Kidney epithelial cell (primary cell): ENCODE measurements at regions not wholly inside any gene's neighbourhood (a gene's known extent, or its start where the extent isn't known, plus 50 kb on each side); places are given as distances from the start of the nearest gene placed in this dataset.

Experiments
- DNase-seq: peaks from one replicate; pipeline ENCODE4 v3.0.0-alpha.2; 2010; ENCODE audit warnings: low read depth
- H3K27me3 ChIP-seq: 2 replicates; pipeline ENCODE4 v1.6.0; 2011; ENCODE audit warnings: low read length; ENCODE audit not compliant: control insufficient read depth, insufficient read depth
- H3K36me3 ChIP-seq: 2 replicates; pipeline ENCODE4 v1.5.1; 2011; ENCODE audit warnings: low read length; ENCODE audit not compliant: control insufficient read depth, insufficient read depth
- H3K4me3 ChIP-seq: 2 replicates; pipeline ENCODE4 v1.5.1; 2011; ENCODE audit warnings: low read depth, mild to moderate bottlenecking, control low read depth, low read length
- CTCF ChIP-seq: IDR thresholded peaks from 2 replicates; pipeline ENCODE4 v1.5.1; 2011; ENCODE audit warnings: mild to moderate bottlenecking, moderate library complexity, low read length, control low read depth, inconsistent platforms; ENCODE audit not compliant: insufficient read depth, poor library complexity, severe bottlenecking

GRCh38 chr10:20990604-20991003 lies 93.5 kb upstream of the NEBL start:
- no peak for TF ChIP-seq CTCF
- Histone ChIP-seq H3K27me3 (no peaks in the 10 kb centered on the region), H3K36me3 (no peaks in the 10 kb centered on the region), H3K4me3 (no peak overlapping the region)
- no peak for DNase-seq

GRCh38 chr10:20988357-20988983 lies 91.4 kb upstream of the NEBL start:
- no peak for TF ChIP-seq CTCF
- Histone ChIP-seq H3K36me3 (no peaks in the 10 kb centered on the region), H3K27me3 (no peaks in the 10 kb centered on the region), H3K4me3 (no peak overlapping the region)
- no peak for DNase-seq

- no peak for DNase-seq
- no peaks in the 10 kb centered on the region for H3K27me3 ChIP-seq
Measured at GRCh38 chr10:20986049-20986448, 88.9 kb upstream of the NEBL start.

GRCh38 chr10:20984662-20985061 lies 87.6 kb upstream of the NEBL start:
- DNase-seq: no peak
- Histone ChIP-seq H3K4me3 (no peak overlapping the region), H3K36me3 (no peaks in the 10 kb centered on the region), H3K27me3 (no peaks in the 10 kb centered on the region)
- no peak for TF ChIP-seq CTCF

More at GRCh38 chr10:20986049-20986448, 88.9 kb upstream of the NEBL start:
- TF ChIP-seq CTCF: no peak
- Histone ChIP-seq H3K4me3 (no peak overlapping the region), H3K36me3 (no peaks in the 10 kb centered on the region)

GRCh38 chr10:20981419-20981953 lies 84.4 kb upstream of the NEBL start:
- no peak overlapping the region for H3K4me3 ChIP-seq
- H3K27me3 ChIP-seq: no peaks in the 10 kb centered on the region
- no peak for DNase-seq
- TF ChIP-seq CTCF: no peak
- no peaks in the 10 kb centered on the region for H3K36me3 ChIP-seq

- Histone ChIP-seq H3K4me3 (no peak overlapping the region), H3K27me3 (no peaks in the 10 kb centered on the region), H3K36me3 (no peaks in the 10 kb centered on the region)
- TF ChIP-seq CTCF: no peak
- no peak for DNase-seq
Measured at GRCh38 chr10:20978617-20979016, 81.5 kb upstream of the NEBL start.
